NAMALWA (cell line): ENCODE measurements at regions not wholly inside any gene's neighbourhood (a gene's known extent, or its start where the extent isn't known, plus 50 kb on each side); places are given as distances from the start of the nearest gene placed in this dataset.

Experiments used
- DNase-seq: peaks from one replicate; pipeline ENCODE4 v3.0.0-alpha.2; 2015; ENCODE audit warnings: low spot score

GRCh38 chr12:24414480-24414879 is 465.0 kb upstream of the SOX5 start:
- peak; percentile 59 for DNase-seq

GRCh38 chr12:24411948-24412347 is 462.5 kb upstream of the SOX5 start:
- DNase-seq, result no peak

- no peak for DNase-seq
These were observed 460.4 kb upstream of the SOX5 start for GRCh38 chr12:24409868-24410267.

GRCh38 chr12:24408305-24408704 is 458.8 kb upstream of the SOX5 start:
- no peak for DNase-seq

- DNase-seq, result no peak
These were observed 458.4 kb upstream of the SOX5 start for GRCh38 chr12:24407884-24408283.

GRCh38 chr12:24404086-24404815 is 454.8 kb upstream of the SOX5 start:
- no peak for DNase-seq

GRCh38 chr12:24400533-24400932 is 451.1 kb upstream of the SOX5 start:
- no peak for DNase-seq

- peak; percentile 74 for DNase-seq
These were observed 449.1 kb upstream of the SOX5 start for GRCh38 chr12:24398605-24399004.

GRCh38 chr12:24396224-24396623 is 446.8 kb upstream of the SOX5 start:
- no peak for DNase-seq

GRCh38 chr12:24394246-24394645 is 444.8 kb upstream of the SOX5 start:
- DNase-seq, result no peak

- no peak for DNase-seq
These were observed 443.6 kb upstream of the SOX5 start for GRCh38 chr12:24393071-24393470.

GRCh38 chr12:24389394-24389793 is 439.9 kb upstream of the SOX5 start:
- no peak for DNase-seq

- DNase-seq, result no peak
These were observed 437.9 kb upstream of the SOX5 start for GRCh38 chr12:24387381-24387780.

- no peak for DNase-seq
These were observed 437.4 kb upstream of the SOX5 start for GRCh38 chr12:24386836-24387235.

- DNase-seq, result no peak
These were observed 432.3 kb upstream of the SOX5 start for GRCh38 chr12:24381790-24382189.

- DNase-seq, result peak; percentile 34
These were observed 430.5 kb upstream of the SOX5 start for GRCh38 chr12:24379861-24380521.

- DNase-seq, result no peak
These were observed 430.0 kb upstream of the SOX5 start for GRCh38 chr12:24379433-24379832.

- DNase-seq, result peak; percentile 84
These were observed 429.3 kb upstream of the SOX5 start for GRCh38 chr12:24378548-24379407.

- DNase-seq, result no peak
These were observed 425.0 kb upstream of the SOX5 start for GRCh38 chr12:24374452-24374851.

- no peak for DNase-seq
These were observed 423.5 kb upstream of the SOX5 start for GRCh38 chr12:24373004-24373403.

- no peak for DNase-seq
These were observed 417.0 kb upstream of the SOX5 start for GRCh38 chr12:24366514-24366913.

- DNase-seq, result no peak
These were observed 415.5 kb upstream of the SOX5 start for GRCh38 chr12:24364921-24365320.
